NCI-H524 (cell line): ENCODE measurements at regions not wholly inside any gene's neighbourhood (a gene's known extent, or its start where the extent isn't known, plus 50 kb on each side); places are given as distances from the start of the nearest gene placed in this dataset.
A peak's percentile ranks its signal among the peaks of the same experiment; 100 is the strongest.

Experiments used
- DNase-seq, 2 experiments: peaks; one replicate each; lab custom pipeline; 2025; lab: John Stamatoyannopoulos, UW

- no peak for DNase-seq
Measured at GRCh38 chr13:103795892-103796478, 729.8 kb upstream of the SLC10A2 start.

GRCh38 chr13:103794526-103794925 lies 728.3 kb upstream of the SLC10A2 start:
- DNase-seq: no peak

GRCh38 chr13:103788061-103788652 lies 721.9 kb upstream of the SLC10A2 start:
- DNase-seq: peak; percentile 3 to 27

GRCh38 chr13:103772576-103772975 lies 706.4 kb upstream of the SLC10A2 start:
- no peak for DNase-seq

- no peak for DNase-seq
Measured at GRCh38 chr13:103762523-103762922, 696.3 kb upstream of the SLC10A2 start.

- DNase-seq: no peak
Measured at GRCh38 chr13:103759361-103759760, 693.1 kb upstream of the SLC10A2 start.

- no peak for DNase-seq
Measured at GRCh38 chr13:103758222-103758621, 692.0 kb upstream of the SLC10A2 start.

- no peak for DNase-seq
Measured at GRCh38 chr13:103757361-103757760, 691.1 kb upstream of the SLC10A2 start.

- no peak for DNase-seq
Measured at GRCh38 chr13:103754783-103755182, 688.6 kb upstream of the SLC10A2 start.

- no peak for DNase-seq
Measured at GRCh38 chr13:103734837-103735236, 668.6 kb upstream of the SLC10A2 start.

- DNase-seq: no peak
Measured at GRCh38 chr13:103731959-103732358, 665.7 kb upstream of the SLC10A2 start.

- DNase-seq: no peak
Measured at GRCh38 chr13:103730407-103730806, 664.2 kb upstream of the SLC10A2 start.

GRCh38 chr13:103726808-103727207 lies 660.6 kb upstream of the SLC10A2 start:
- no peak for DNase-seq

GRCh38 chr13:103716718-103717117 lies 650.5 kb upstream of the SLC10A2 start:
- no peak for DNase-seq

GRCh38 chr13:103715335-103715734 lies 649.1 kb upstream of the SLC10A2 start:
- no peak for DNase-seq

- DNase-seq: peak in 1 of 2 experiments; percentile 21
Measured at GRCh38 chr13:103703246-103703645, 637.0 kb upstream of the SLC10A2 start.

- DNase-seq: no peak
Measured at GRCh38 chr13:103698000-103698399, 631.8 kb upstream of the SLC10A2 start.

GRCh38 chr13:103695320-103695719 lies 629.1 kb upstream of the SLC10A2 start:
- DNase-seq: no peak

- no peak for DNase-seq
Measured at GRCh38 chr13:103694471-103694870, 628.3 kb upstream of the SLC10A2 start.

GRCh38 chr13:103694033-103694432 lies 627.8 kb upstream of the SLC10A2 start:
- peak in 1 of 2 experiments; percentile 0 for DNase-seq

GRCh38 chr13:103692442-103692841 lies 626.2 kb upstream of the SLC10A2 start:
- DNase-seq: no peak

GRCh38 chr13:103676329-103676728 lies 610.1 kb upstream of the SLC10A2 start:
- no peak for DNase-seq

- no peak for DNase-seq
Measured at GRCh38 chr13:103671547-103671946, 605.3 kb upstream of the SLC10A2 start.

GRCh38 chr13:103663996-103664395 lies 597.8 kb upstream of the SLC10A2 start:
- DNase-seq: no peak
